Neural cell (in vitro differentiated cells): ENCODE measurements at regions not wholly inside any gene's neighbourhood (a gene's known extent, or its start where the extent isn't known, plus 50 kb on each side); places are given as distances from the start of the nearest gene placed in this dataset.

Source experiments
- H2AFZ ChIP-seq: fragments of 200-600, 300-800 bp; sonication (generic), shearing (Covaris generic); 2 replicates; pipeline ENCODE4 v1.6.0; 2014; ENCODE audit warnings: low read depth, mild to moderate bottlenecking, antibody characterized with exemption, low read length, moderate library complexity
- H3F3A ChIP-seq: fragments of 200-600 bp; shearing (Covaris generic); 2 replicates; pipeline ENCODE4 v1.6.1; 2016; ENCODE audit warnings: mild to moderate bottlenecking, moderate library complexity, mixed read lengths, antibody characterized with exemption, low read length; ENCODE audit not compliant: insufficient read depth, poor library complexity, severe bottlenecking
- H3K27ac ChIP-seq: fragments of 200-600, 300-800 bp; sonication (generic), shearing (Covaris generic); 2 replicates; pipeline ENCODE4 v1.5.1; 2014; ENCODE audit warnings: mild to moderate bottlenecking, low read length, moderate library complexity
- H3K27me3 ChIP-seq: fragments of 300-800, 200-600 bp; sonication (generic), shearing (Covaris generic); 2 replicates; pipeline ENCODE4 v1.6.0; 2014; ENCODE audit warnings: mild to moderate bottlenecking, low read depth, low read length, moderate library complexity; ENCODE audit not compliant: insufficient read depth
- H3K36me3 ChIP-seq: fragments of 300-800, 200-600 bp; sonication (generic), shearing (Covaris generic); 2 replicates; pipeline ENCODE4 v1.5.1; 2014; ENCODE audit warnings: mild to moderate bottlenecking, antibody characterized with exemption, low read length, moderate library complexity; ENCODE audit not compliant: insufficient read depth
- H3K4me2 ChIP-seq: fragments of 300-800, 200-600 bp; sonication (generic), shearing (Covaris generic); 2 replicates; pipeline ENCODE4 v1.6.0; 2014; ENCODE audit warnings: mild to moderate bottlenecking, low read length
- H3K4me3 ChIP-seq: fragments of 300-800, 200-600 bp; sonication (generic), shearing (Covaris generic); 2 replicates; pipeline ENCODE4 v1.5.1; 2014; ENCODE audit warnings: mild to moderate bottlenecking, low read length, moderate library complexity
- H3K79me2 ChIP-seq: fragments of 200-600 bp; shearing (Covaris generic); replicated peaks from 2 replicates; pipeline ENCODE4 v1.6.0; 2014; ENCODE audit warnings: mild to moderate bottlenecking, low read length, moderate library complexity; ENCODE audit not compliant: insufficient read depth
- H3K9ac ChIP-seq: fragments of 300-800, 200-600 bp; sonication (generic), shearing (Covaris generic); 2 replicates; pipeline ENCODE4 v1.6.1; 2016; ENCODE audit warnings: mild to moderate bottlenecking, low read length, mixed read lengths
- H3K9me2 ChIP-seq: fragments of 200-600 bp; shearing (Covaris generic); 2 replicates; pipeline ENCODE4 v1.6.1; 2016; ENCODE audit warnings: mild to moderate bottlenecking, low read length, mixed read lengths; ENCODE audit not compliant: insufficient read depth
- H3K9me3 ChIP-seq: fragments of 200-600, 300-800 bp; sonication (generic), shearing (Covaris generic); 2 replicates; pipeline ENCODE4 v1.6.1; 2016; ENCODE audit warnings: mild to moderate bottlenecking, mixed run types, low read length, moderate library complexity, mixed read lengths
- H4K20me1 ChIP-seq: fragments of 200-600 bp; shearing (Covaris generic); 2 replicates; pipeline ENCODE4 v1.6.1; 2016; ENCODE audit warnings: mild to moderate bottlenecking, mixed run types; ENCODE audit not compliant: insufficient read depth
- EP300 ChIP-seq: fragments of 450-650 bp; conservative IDR thresholded peaks from 2 replicates; pipeline ENCODE4 v1.6.1; 2014; ENCODE audit warnings: antibody characterized with exemption, mild to moderate bottlenecking, moderate library complexity; ENCODE audit not compliant: poor library complexity, severe bottlenecking
- EZH2 ChIP-seq: fragments of 200-600, 300-800 bp; shearing (Covaris generic), sonication (generic); IDR thresholded peaks from 2 replicates; pipeline ENCODE4 v1.6.1; 2014; ENCODE audit warnings: antibody characterized with exemption, low read length, borderline replicate concordance, mild to moderate bottlenecking; ENCODE audit not compliant: insufficient read depth, poor library complexity, severe bottlenecking
- MXI1 ChIP-seq: fragments of 450-650 bp; conservative IDR thresholded peaks from 2 replicates; pipeline ENCODE4 v1.6.1; 2014; ENCODE audit warnings: antibody characterized with exemption, mild to moderate bottlenecking; ENCODE audit not compliant: poor library complexity, severe bottlenecking
- POLR2AphosphoS5 ChIP-seq: IDR thresholded peaks from 2 replicates; pipeline ENCODE4 v1.6.1; 2012
- RAD21 ChIP-seq: fragments of 450-650 bp; conservative IDR thresholded peaks from 2 replicates; pipeline ENCODE4 v1.6.1; 2014; ENCODE audit warnings: antibody characterized with exemption, mild to moderate bottlenecking, moderate library complexity
- SMC3 ChIP-seq: fragments of 450-650 bp; conservative IDR thresholded peaks from 2 replicates; pipeline ENCODE4 v1.6.1; 2014; ENCODE audit warnings: antibody characterized with exemption, mild to moderate bottlenecking, moderate library complexity; ENCODE audit not compliant: poor library complexity
- TAF1 ChIP-seq: IDR thresholded peaks from 2 replicates; pipeline ENCODE4 v1.6.1; 2012; ENCODE audit warnings: low read depth
- TF ChIP-seq, protein P1 (sequence below): fragments of 450-650 bp; IDR thresholded peaks from 2 replicates; pipeline ENCODE4 v1.5.1; 2014; ENCODE audit warnings: antibody characterized with exemption, mild to moderate bottlenecking, moderate library complexity; ENCODE audit not compliant: poor library complexity, severe bottlenecking
- TF ChIP-seq, protein P2 (sequence below): IDR thresholded peaks from 2 replicates; pipeline ENCODE4 v1.6.1; 2012; ENCODE audit warnings: borderline replicate concordance

DNA sequence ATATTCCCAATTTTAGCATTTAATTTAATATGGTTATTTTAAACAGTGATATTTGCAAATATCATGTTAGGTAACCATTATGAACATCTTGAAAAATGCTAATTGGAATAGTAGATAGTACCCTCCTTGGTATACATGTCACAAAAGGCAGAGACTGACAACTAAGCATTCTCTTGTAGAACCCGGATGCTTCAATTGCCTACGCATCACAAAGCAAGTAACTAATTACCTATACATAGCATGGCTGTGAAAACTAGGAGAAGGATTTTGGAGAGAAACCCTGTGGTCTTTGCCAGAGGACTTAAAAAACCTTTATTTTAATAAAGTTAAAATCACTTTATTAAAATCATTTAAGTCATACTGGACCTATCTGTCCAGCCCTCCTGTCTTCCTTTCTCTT, 764.1 kb upstream of the TENM3 start:
- Histone ChIP-seq H3K79me2 (no peaks in the 10 kb centered on the region), H3K36me3 (no peaks in the 10 kb centered on the region), H3K27ac (no peak overlapping the region), H2AFZ (no peak overlapping the region), H3K9ac (no peak overlapping the region), H3K27me3 (no peaks in the 10 kb centered on the region), H3K9me2 (no peaks in the 10 kb centered on the region), H4K20me1 (no peaks in the 10 kb centered on the region), H3K4me2 (no peak overlapping the region), H3K9me3 (no peaks in the 10 kb centered on the region), H3F3A (peaks cover 6% of the 10 kb centered on the region), H3K4me3 (no peak overlapping the region)
- TF ChIP-seq, protein P1, sequence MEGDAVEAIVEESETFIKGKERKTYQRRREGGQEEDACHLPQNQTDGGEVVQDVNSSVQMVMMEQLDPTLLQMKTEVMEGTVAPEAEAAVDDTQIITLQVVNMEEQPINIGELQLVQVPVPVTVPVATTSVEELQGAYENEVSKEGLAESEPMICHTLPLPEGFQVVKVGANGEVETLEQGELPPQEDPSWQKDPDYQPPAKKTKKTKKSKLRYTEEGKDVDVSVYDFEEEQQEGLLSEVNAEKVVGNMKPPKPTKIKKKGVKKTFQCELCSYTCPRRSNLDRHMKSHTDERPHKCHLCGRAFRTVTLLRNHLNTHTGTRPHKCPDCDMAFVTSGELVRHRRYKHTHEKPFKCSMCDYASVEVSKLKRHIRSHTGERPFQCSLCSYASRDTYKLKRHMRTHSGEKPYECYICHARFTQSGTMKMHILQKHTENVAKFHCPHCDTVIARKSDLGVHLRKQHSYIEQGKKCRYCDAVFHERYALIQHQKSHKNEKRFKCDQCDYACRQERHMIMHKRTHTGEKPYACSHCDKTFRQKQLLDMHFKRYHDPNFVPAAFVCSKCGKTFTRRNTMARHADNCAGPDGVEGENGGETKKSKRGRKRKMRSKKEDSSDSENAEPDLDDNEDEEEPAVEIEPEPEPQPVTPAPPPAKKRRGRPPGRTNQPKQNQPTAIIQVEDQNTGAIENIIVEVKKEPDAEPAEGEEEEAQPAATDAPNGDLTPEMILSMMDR: no peak
- TF ChIP-seq EZH2 (no peak), POLR2AphosphoS5 (no peak), SMC3 (no peak), MXI1 (no peak), RAD21 (no peak)
- TF ChIP-seq, protein P2, sequence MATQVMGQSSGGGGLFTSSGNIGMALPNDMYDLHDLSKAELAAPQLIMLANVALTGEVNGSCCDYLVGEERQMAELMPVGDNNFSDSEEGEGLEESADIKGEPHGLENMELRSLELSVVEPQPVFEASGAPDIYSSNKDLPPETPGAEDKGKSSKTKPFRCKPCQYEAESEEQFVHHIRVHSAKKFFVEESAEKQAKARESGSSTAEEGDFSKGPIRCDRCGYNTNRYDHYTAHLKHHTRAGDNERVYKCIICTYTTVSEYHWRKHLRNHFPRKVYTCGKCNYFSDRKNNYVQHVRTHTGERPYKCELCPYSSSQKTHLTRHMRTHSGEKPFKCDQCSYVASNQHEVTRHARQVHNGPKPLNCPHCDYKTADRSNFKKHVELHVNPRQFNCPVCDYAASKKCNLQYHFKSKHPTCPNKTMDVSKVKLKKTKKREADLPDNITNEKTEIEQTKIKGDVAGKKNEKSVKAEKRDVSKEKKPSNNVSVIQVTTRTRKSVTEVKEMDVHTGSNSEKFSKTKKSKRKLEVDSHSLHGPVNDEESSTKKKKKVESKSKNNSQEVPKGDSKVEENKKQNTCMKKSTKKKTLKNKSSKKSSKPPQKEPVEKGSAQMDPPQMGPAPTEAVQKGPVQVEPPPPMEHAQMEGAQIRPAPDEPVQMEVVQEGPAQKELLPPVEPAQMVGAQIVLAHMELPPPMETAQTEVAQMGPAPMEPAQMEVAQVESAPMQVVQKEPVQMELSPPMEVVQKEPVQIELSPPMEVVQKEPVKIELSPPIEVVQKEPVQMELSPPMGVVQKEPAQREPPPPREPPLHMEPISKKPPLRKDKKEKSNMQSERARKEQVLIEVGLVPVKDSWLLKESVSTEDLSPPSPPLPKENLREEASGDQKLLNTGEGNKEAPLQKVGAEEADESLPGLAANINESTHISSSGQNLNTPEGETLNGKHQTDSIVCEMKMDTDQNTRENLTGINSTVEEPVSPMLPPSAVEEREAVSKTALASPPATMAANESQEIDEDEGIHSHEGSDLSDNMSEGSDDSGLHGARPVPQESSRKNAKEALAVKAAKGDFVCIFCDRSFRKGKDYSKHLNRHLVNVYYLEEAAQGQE: no peak

DNA sequence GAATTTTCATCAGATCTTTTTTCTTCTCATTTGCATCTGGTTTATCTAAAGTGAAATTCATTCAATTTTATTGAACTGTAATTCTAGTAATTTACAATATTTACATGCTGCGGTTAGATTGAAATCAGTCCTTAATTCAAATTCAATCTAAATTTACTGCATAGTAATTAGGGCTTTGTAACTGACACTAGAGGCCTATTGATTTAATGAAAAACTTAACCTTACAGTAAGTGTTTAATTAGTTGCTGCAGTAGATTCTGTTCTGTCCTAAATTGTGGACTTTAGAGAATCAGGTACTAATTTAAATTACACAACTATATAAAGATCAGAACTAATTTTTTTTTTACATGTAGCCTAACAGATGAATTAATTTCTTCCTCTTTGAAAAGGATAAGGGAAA, 758.8 kb upstream of the TENM3 start:
- no peaks in the 10 kb centered on the region for H4K20me1 ChIP-seq
- no peaks in the 10 kb centered on the region for H3K27me3 ChIP-seq
- H3K9ac ChIP-seq: no peak overlapping the region
- no peak overlapping the region for H3K4me3 ChIP-seq
- no peak overlapping the region for H2AFZ ChIP-seq
- H3K27ac ChIP-seq: no peak overlapping the region
- H3K9me3 ChIP-seq: no peaks in the 10 kb centered on the region
- TF ChIP-seq, protein P1: no peak
- TF ChIP-seq MXI1 (no peak), TAF1 (no peak), EZH2 (no peak), EP300 (no peak), POLR2AphosphoS5 (no peak), RAD21 (no peak), SMC3 (no peak)
- TF ChIP-seq, protein P2: no peak
- no peak overlapping the region for H3K4me2 ChIP-seq
- H3K36me3 ChIP-seq: no peaks in the 10 kb centered on the region
- no peaks in the 10 kb centered on the region for H3K9me2 ChIP-seq
- no peaks in the 10 kb centered on the region for H3F3A ChIP-seq
- no peaks in the 10 kb centered on the region for H3K79me2 ChIP-seq
